ENCODE measurements at regions not wholly inside any gene's neighbourhood (a gene's known extent, or its start where the extent isn't known, plus 50 kb on each side); places are given as distances from the start of the nearest gene placed in this dataset.

GRCh38 chr14:38931969-38932652 is 170.9 kb downstream of the SEC23A start:
- CTCF ChIA-PET (ENCODE audit: unreplicated experiment), result no interaction called here
- H2AFZ ChIP-seq (ENCODE audit: low read length), result no peak overlapping the region
- no peaks in the 10 kb centered on the region for H3K9me3 ChIP-seq (ENCODE audit: low read length)

GRCh38 chr14:38930898-38931297 is 172.1 kb downstream of the SEC23A start:
- Histone ChIP-seq H3K4me2 (ENCODE audit: low read length) (no peak overlapping the region), H3K9me2 (ENCODE audit: insufficient read depth, low read length) (no peaks in the 10 kb centered on the region), H4K20me1 (ENCODE audit: insufficient read depth, low read length) (no peaks in the 10 kb centered on the region), H3K79me2 (ENCODE audit: insufficient read depth, low read depth, low read length) (no peaks in the 10 kb centered on the region), H3K4me1 (ENCODE audit: insufficient read depth, low read length, poor library complexity, severe bottlenecking) (no peaks in the 10 kb centered on the region), H2AFZ (ENCODE audit: low read length) (no peak overlapping the region), H3K36me3 (ENCODE audit: insufficient read depth, low read length) (no peaks in the 10 kb centered on the region), H3K4me3 (ENCODE audit: low read depth, low read length, poor library complexity, severe bottlenecking) (no peak overlapping the region), H3K9me3 (ENCODE audit: low read length) (no peaks in the 10 kb centered on the region), H3K27ac (ENCODE audit: low read depth, low read length, poor library complexity, severe bottlenecking) (no peak overlapping the region)
- intact Hi-C loops (cut with micrococcal nuclease; ENCODE audit: unreplicated experiment), result no loop called here
- POLR2A ChIA-PET, result interaction anchor here (0.8 kb wide), 1 partner anchor 64 kb away, joined by 3 read pairs; no protein-coding TSS in a partner anchor
- BruUV-seq (replicated peaks), result no TSS peak
- DNase-seq (ENCODE audit: low spot score), result no peak
- CTCF ChIA-PET (ENCODE audit: unreplicated experiment), result no interaction called here
- no peak for TF ChIP-seq CTCF (conservative IDR thresholded peaks at IDR 0.05; ENCODE audit: low read length)
- no peak for TF ChIP-seq EZH2phosphoT487 (IDR thresholded peaks at IDR 0.05; ENCODE audit: borderline replicate concordance, low read depth, low read length)

More at GRCh38 chr14:38931969-38932652, 170.9 kb downstream of the SEC23A start:
- no peak for TF ChIP-seq CTCF (conservative IDR thresholded peaks at IDR 0.05; ENCODE audit: low read length)
- no peak for TF ChIP-seq EZH2phosphoT487 (IDR thresholded peaks at IDR 0.05; ENCODE audit: borderline replicate concordance, low read depth, low read length)
- no peaks in the 10 kb centered on the region for H3K9me2 ChIP-seq (ENCODE audit: insufficient read depth, low read length)
- no TSS peak for BruUV-seq (replicated peaks)
- no peaks in the 10 kb centered on the region for H3K79me2 ChIP-seq (ENCODE audit: insufficient read depth, low read depth, low read length)
- H3K27ac ChIP-seq (ENCODE audit: low read depth, low read length, poor library complexity, severe bottlenecking), result no peak overlapping the region
- no peak overlapping the region for H3K4me3 ChIP-seq (ENCODE audit: low read depth, low read length, poor library complexity, severe bottlenecking)
- intact Hi-C loops (cut with micrococcal nuclease; ENCODE audit: unreplicated experiment), result no loop called here
- POLR2A ChIA-PET, result interaction anchor here (0.8 kb wide), 1 partner anchor 63 kb away, joined by 3 read pairs; no protein-coding TSS in a partner anchor
- no peaks in the 10 kb centered on the region for H3K4me1 ChIP-seq (ENCODE audit: insufficient read depth, low read length, poor library complexity, severe bottlenecking)
- DNase-seq (ENCODE audit: low spot score), result no peak
- H3K4me2 ChIP-seq (ENCODE audit: low read length), result no peak overlapping the region
- no peaks in the 10 kb centered on the region for H3K36me3 ChIP-seq (ENCODE audit: insufficient read depth, low read length)
- H4K20me1 ChIP-seq (ENCODE audit: insufficient read depth, low read length), result no peaks in the 10 kb centered on the region

- H4K20me1 ChIP-seq (ENCODE audit: insufficient read depth, low read length), result no peaks in the 10 kb centered on the region
- no peaks in the 10 kb centered on the region for H3K9me3 ChIP-seq (ENCODE audit: low read length)
- CTCF ChIA-PET (ENCODE audit: unreplicated experiment), result no interaction called here
- no peak overlapping the region for H3K4me2 ChIP-seq (ENCODE audit: low read length)
- intact Hi-C loops (cut with micrococcal nuclease; ENCODE audit: unreplicated experiment), result no loop called here
- BruUV-seq (replicated peaks), result no TSS peak
- no peak for TF ChIP-seq CTCF (conservative IDR thresholded peaks at IDR 0.05; ENCODE audit: low read length)
- TF ChIP-seq EZH2phosphoT487 (IDR thresholded peaks at IDR 0.05; ENCODE audit: borderline replicate concordance, low read depth, low read length), result no peak
- H3K27ac ChIP-seq (ENCODE audit: low read depth, low read length, poor library complexity, severe bottlenecking), result no peak overlapping the region
- DNase-seq (ENCODE audit: low spot score), result no peak
- H3K4me3 ChIP-seq (ENCODE audit: low read depth, low read length, poor library complexity, severe bottlenecking), result no peak overlapping the region
- no peaks in the 10 kb centered on the region for H3K9me2 ChIP-seq (ENCODE audit: insufficient read depth, low read length)
- no peak overlapping the region for H2AFZ ChIP-seq (ENCODE audit: low read length)
- POLR2A ChIA-PET, result no interaction called here
- no peaks in the 10 kb centered on the region for H3K79me2 ChIP-seq (ENCODE audit: insufficient read depth, low read depth, low read length)
- H3K36me3 ChIP-seq (ENCODE audit: insufficient read depth, low read length), result no peaks in the 10 kb centered on the region
- H3K4me1 ChIP-seq (ENCODE audit: insufficient read depth, low read length, poor library complexity, severe bottlenecking), result no peaks in the 10 kb centered on the region
Observed at GRCh38 chr14:38930022-38930421, 173.0 kb downstream of the SEC23A start.

All from OCI-LY7 (cell line).